Dermis microvascular lymphatic vessel endothelial cell (primary cell): ENCODE measurements at regions not wholly inside any gene's neighbourhood (a gene's known extent, or its start where the extent isn't known, plus 50 kb on each side); places are given as distances from the start of the nearest gene placed in this dataset.
"Not testable (repeated sequence)": the region's sequence is repeated elsewhere in the genome, so short reads cannot be mapped to it uniquely, and the experiment has no call there.

ENCODE experiments used
- DNase-seq, 2 donors: peaks; one replicate each; pipeline versions ENCODE4 v3.0.0 to v3.0.0-alpha.2; 2010; ENCODE audit warnings: low read depth in 2 of 2

GRCh38 chr3:89923921-89924610 is 816.6 kb downstream of the EPHA3 start:
- DNase-seq, result no peak

GRCh38 chr3:89925976-89926375 is 818.6 kb downstream of the EPHA3 start:
- DNase-seq, result no peak

- no peak for DNase-seq
Observed at GRCh38 chr3:89932882-89933281, 825.5 kb downstream of the EPHA3 start.

GRCh38 chr3:89944461-89944860 is 837.0 kb downstream of the EPHA3 start:
- DNase-seq, result not testable (repeated sequence)

- DNase-seq, result no peak
Observed at GRCh38 chr3:89946884-89947283, 839.5 kb downstream of the EPHA3 start.

- no peak for DNase-seq
Observed at GRCh38 chr3:89947337-89947954, 840.0 kb downstream of the EPHA3 start.

GRCh38 chr3:89948008-89948407 is 840.6 kb downstream of the EPHA3 start:
- DNase-seq, result no peak

- DNase-seq, result no peak
Observed at GRCh38 chr3:89950772-89951171, 843.4 kb downstream of the EPHA3 start.

- DNase-seq, result no peak
Observed at GRCh38 chr3:89954137-89954536, 846.7 kb downstream of the EPHA3 start.

GRCh38 chr3:89955156-89955555 is 847.7 kb downstream of the EPHA3 start:
- DNase-seq, result no peak

- no peak for DNase-seq
Observed at GRCh38 chr3:89957451-89957850, 850.0 kb downstream of the EPHA3 start.

- not testable (repeated sequence) for DNase-seq
Observed at GRCh38 chr3:89958163-89958562, 850.7 kb downstream of the EPHA3 start.

- DNase-seq, result no peak
Observed at GRCh38 chr3:89964347-89964746, 856.9 kb downstream of the EPHA3 start.

GRCh38 chr3:89966877-89967665 is 859.6 kb downstream of the EPHA3 start:
- no peak for DNase-seq

- DNase-seq, result no peak
Observed at GRCh38 chr3:89971329-89971728, 863.9 kb downstream of the EPHA3 start.

GRCh38 chr3:89973156-89973555 is 865.7 kb downstream of the EPHA3 start:
- DNase-seq, result no peak

GRCh38 chr3:89974903-89975519 is 867.6 kb downstream of the EPHA3 start:
- DNase-seq, result no peak

GRCh38 chr3:89983449-89983848 is 876.0 kb downstream of the EPHA3 start:
- DNase-seq, result no peak

GRCh38 chr3:90005281-90005847 is 897.9 kb downstream of the EPHA3 start:
- DNase-seq, result no peak

- DNase-seq, result no peak
Observed at GRCh38 chr3:90007778-90008499, 900.5 kb downstream of the EPHA3 start.

- DNase-seq, result no peak
Observed at GRCh38 chr3:90010341-90010740, 902.9 kb downstream of the EPHA3 start.
